ENCODE measurements at regions not wholly inside any gene's neighbourhood (a gene's known extent, or its start where the extent isn't known, plus 50 kb on each side); places are given as distances from the start of the nearest gene placed in this dataset.

GRCh38 chr18:10047237-10047636 is 133.4 kb downstream of the VAPA start:
- peak; percentile 88 for DNase-seq (ENCODE audit: low read depth)
- no peak for TF ChIP-seq CTCF (IDR thresholded peaks at IDR 0.05; ENCODE audit: insufficient read depth, low read depth, low read length)
- no peak overlapping the region for H3K4me3 ChIP-seq (ENCODE audit: low read depth, low read length)

- H3K4me3 ChIP-seq (ENCODE audit: low read depth, low read length) = no peak overlapping the region
- TF ChIP-seq CTCF (IDR thresholded peaks at IDR 0.05; ENCODE audit: insufficient read depth, low read depth, low read length) = no peak
- DNase-seq (ENCODE audit: low read depth) = peak; percentile 77
Observed at GRCh38 chr18:10049747-10050146, 135.9 kb downstream of the VAPA start.

- peak; percentile 56 for DNase-seq (ENCODE audit: low read depth)
- TF ChIP-seq CTCF (IDR thresholded peaks at IDR 0.05; ENCODE audit: insufficient read depth, low read depth, low read length) = no peak
Observed at GRCh38 chr18:10050956-10051355, 137.1 kb downstream of the VAPA start.

GRCh38 chr18:10051877-10052631 is 138.2 kb downstream of the VAPA start:
- no peak overlapping the region for H3K4me3 ChIP-seq (ENCODE audit: low read depth, low read length)
- DNase-seq (ENCODE audit: low read depth) = peak; percentile 99
- TF ChIP-seq CTCF (IDR thresholded peaks at IDR 0.05; ENCODE audit: insufficient read depth, low read depth, low read length) = no peak

More at GRCh38 chr18:10050956-10051355, 137.1 kb downstream of the VAPA start:
- no peak overlapping the region for H3K4me3 ChIP-seq (ENCODE audit: low read depth, low read length)

- H3K4me3 ChIP-seq (ENCODE audit: low read depth, low read length) = no peak overlapping the region
- TF ChIP-seq CTCF (IDR thresholded peaks at IDR 0.05; ENCODE audit: insufficient read depth, low read depth, low read length) = no peak
- no peak for DNase-seq (ENCODE audit: low read depth)
Observed at GRCh38 chr18:10052871-10053270, 139.1 kb downstream of the VAPA start.

- no peak overlapping the region for H3K4me3 ChIP-seq (ENCODE audit: low read depth, low read length)
- TF ChIP-seq CTCF (IDR thresholded peaks at IDR 0.05; ENCODE audit: insufficient read depth, low read depth, low read length) = no peak
- DNase-seq (ENCODE audit: low read depth) = no peak
Observed at GRCh38 chr18:10053861-10054260, 140.0 kb downstream of the VAPA start.

- no peak for TF ChIP-seq CTCF (IDR thresholded peaks at IDR 0.05; ENCODE audit: insufficient read depth, low read depth, low read length)
- no peak for DNase-seq (ENCODE audit: low read depth)
- no peak overlapping the region for H3K4me3 ChIP-seq (ENCODE audit: low read depth, low read length)
Observed at GRCh38 chr18:10054366-10054765, 140.6 kb downstream of the VAPA start.
